ENCODE measurements at regions not wholly inside any gene's neighbourhood (a gene's known extent, or its start where the extent isn't known, plus 50 kb on each side); places are given as distances from the start of the nearest gene placed in this dataset.

DNA sequence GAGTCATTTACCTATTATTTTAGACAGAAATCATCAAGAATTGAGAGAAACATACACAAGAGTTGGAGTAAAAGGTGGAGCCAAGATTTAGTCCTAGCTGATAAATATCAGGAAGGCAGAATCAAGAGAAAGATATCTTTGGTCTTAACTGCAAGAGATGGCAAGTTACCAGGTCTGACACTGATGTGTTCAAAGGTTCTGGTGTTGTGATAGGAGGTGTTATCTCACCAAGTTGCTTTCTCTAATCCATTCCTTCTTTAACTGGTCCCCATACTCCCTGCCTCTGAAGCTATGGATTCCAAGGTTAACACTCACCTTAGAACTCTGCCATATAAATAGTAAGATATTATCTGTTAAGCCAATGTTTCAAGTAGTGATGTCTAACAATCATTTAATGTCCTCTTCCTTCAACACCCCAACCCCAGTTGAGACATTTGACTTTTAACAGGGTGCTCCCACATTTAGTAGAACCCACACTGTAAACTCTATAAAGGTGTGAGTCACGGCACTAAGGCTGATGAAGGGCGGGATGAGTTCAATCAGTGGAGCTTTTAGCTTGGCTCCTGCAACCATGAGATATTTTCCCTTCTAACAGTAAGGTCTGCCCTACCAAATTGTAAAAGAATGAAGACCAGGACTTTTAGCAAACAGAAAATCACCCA lies 333.7 kb downstream of the RND3 start:
- DNase-seq: no peak
- H3K27ac ChIP-seq: no peak overlapping the region
- H3K27me3 ChIP-seq: no peaks in the 10 kb centered on the region
- intact Hi-C loops (cut with DNase I): no loop called here
- no peak overlapping the region for H3K4me3 ChIP-seq
- WGBS, 3 donors: 90 to 94% (median 94%) methylated on average over 2 of the region's 2 CpGs
- H3K36me3 ChIP-seq: no peaks in the 10 kb centered on the region
- H3K4me1 ChIP-seq (ENCODE audit: insufficient read depth): no peaks in the 10 kb centered on the region
- no peaks in the 10 kb centered on the region for H3K9me3 ChIP-seq
- no peak for TF ChIP-seq EP300 (IDR thresholded peaks at IDR 0.05)
- TF ChIP-seq, protein P1, sequence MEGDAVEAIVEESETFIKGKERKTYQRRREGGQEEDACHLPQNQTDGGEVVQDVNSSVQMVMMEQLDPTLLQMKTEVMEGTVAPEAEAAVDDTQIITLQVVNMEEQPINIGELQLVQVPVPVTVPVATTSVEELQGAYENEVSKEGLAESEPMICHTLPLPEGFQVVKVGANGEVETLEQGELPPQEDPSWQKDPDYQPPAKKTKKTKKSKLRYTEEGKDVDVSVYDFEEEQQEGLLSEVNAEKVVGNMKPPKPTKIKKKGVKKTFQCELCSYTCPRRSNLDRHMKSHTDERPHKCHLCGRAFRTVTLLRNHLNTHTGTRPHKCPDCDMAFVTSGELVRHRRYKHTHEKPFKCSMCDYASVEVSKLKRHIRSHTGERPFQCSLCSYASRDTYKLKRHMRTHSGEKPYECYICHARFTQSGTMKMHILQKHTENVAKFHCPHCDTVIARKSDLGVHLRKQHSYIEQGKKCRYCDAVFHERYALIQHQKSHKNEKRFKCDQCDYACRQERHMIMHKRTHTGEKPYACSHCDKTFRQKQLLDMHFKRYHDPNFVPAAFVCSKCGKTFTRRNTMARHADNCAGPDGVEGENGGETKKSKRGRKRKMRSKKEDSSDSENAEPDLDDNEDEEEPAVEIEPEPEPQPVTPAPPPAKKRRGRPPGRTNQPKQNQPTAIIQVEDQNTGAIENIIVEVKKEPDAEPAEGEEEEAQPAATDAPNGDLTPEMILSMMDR (IDR thresholded peaks at IDR 0.05): no peak
- no peak for TF ChIP-seq POLR2A (IDR thresholded peaks at IDR 0.05)

- no peak overlapping the region for H3K27ac ChIP-seq
- WGBS, 3 donors: 92 to 97% (median 92%) methylated on average over 2 of the region's 2 CpGs
- intact Hi-C loops (cut with DNase I): no loop called here
- DNase-seq: no peak
- peaks cover 2% of the 10 kb centered on the region for H3K4me1 ChIP-seq (ENCODE audit: insufficient read depth)
- no peaks in the 10 kb centered on the region for H3K27me3 ChIP-seq
- no peaks in the 10 kb centered on the region for H3K9me3 ChIP-seq
- no peaks in the 10 kb centered on the region for H3K36me3 ChIP-seq
- TF ChIP-seq, protein P1 (IDR thresholded peaks at IDR 0.05): no peak
- TF ChIP-seq POLR2A (IDR thresholded peaks at IDR 0.05): no peak
- no peak for TF ChIP-seq EP300 (IDR thresholded peaks at IDR 0.05)
- H3K4me3 ChIP-seq: no peak overlapping the region
Observed at GRCh38 chr2:150152230-150152629, 335.2 kb downstream of the RND3 start.

DNA sequence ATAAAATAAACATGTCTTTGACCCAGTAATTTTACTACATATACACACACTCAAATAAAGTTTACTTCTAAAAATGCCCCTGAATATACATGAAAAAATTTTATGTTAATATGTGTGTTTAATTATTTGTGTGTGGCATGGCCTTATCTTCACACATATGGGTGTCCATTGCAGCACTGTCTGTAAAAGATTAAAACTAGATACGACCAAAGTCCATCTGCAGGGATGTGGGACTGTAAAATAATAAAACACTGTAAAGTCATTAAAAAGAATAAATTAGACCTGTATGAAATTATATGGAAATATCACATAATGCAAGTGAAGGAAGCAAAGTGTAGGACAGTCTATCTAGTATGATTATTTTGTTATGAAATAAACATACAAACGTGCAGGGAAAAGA lies 337.3 kb downstream of the RND3 start:
- intact Hi-C loops (cut with DNase I): no loop called here
- Histone ChIP-seq H3K27me3 (no peaks in the 10 kb centered on the region), H3K4me1 (ENCODE audit: insufficient read depth) (peaks cover 2% of the 10 kb centered on the region), H3K27ac (no peak overlapping the region), H3K4me3 (no peak overlapping the region), H3K36me3 (no peaks in the 10 kb centered on the region), H3K9me3 (no peaks in the 10 kb centered on the region)
- WGBS, 3 donors: 35 to 43% (median 39%) methylated on average over 2 of the region's 2 CpGs
- no peak for DNase-seq
- no peak for TF ChIP-seq EP300 (IDR thresholded peaks at IDR 0.05)
- TF ChIP-seq, protein P1 (IDR thresholded peaks at IDR 0.05): no peak
- no peak for TF ChIP-seq POLR2A (IDR thresholded peaks at IDR 0.05)

DNA sequence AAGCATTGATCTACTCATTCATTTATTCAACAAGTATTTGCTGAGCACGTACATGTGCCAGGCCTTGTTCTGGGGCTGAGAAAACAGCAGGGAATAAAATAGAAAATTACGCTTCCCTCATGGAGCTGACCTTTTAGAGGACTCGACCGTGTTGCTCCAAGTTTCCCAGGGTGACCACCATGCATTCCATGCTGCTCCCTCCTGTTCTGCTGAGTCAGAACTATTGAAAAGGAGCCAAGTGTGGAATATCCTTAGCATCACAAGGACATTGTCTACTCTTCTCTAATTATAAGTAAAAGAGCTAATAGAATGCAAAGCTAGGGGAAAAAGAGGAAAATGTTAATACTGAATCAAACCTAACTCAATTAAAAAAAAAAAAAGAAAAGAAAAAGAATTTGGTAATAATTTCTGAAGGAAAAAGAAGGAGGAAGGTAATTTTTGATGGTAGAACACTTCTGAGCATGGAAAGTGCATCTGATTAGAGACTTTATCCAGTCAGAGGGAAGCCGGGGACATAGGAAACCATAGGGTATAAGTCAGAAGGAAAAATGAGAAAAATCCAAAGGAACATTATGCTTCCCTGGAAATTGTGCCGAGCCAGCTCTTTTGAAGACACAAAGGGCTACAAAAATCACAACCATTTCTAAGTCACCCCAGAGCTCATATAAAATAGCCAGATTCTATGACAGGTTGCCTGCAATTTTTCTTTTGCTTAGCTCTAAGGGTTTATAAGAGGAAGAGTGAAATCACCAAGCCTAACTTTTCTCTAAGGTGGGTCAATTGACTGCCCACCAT lies 339.4 kb downstream of the RND3 start:
- DNase-seq: no peak
- Histone ChIP-seq H3K27me3 (no peaks in the 10 kb centered on the region), H3K36me3 (no peaks in the 10 kb centered on the region), H3K27ac (no peak overlapping the region), H3K9me3 (no peaks in the 10 kb centered on the region), H3K4me1 (ENCODE audit: insufficient read depth) (peaks cover 2% of the 10 kb centered on the region), H3K4me3 (no peak overlapping the region)
- TF ChIP-seq EP300 (IDR thresholded peaks at IDR 0.05) (no peak), POLR2A (IDR thresholded peaks at IDR 0.05) (no peak)
- TF ChIP-seq, protein P1 (IDR thresholded peaks at IDR 0.05): no peak
- intact Hi-C loops (cut with DNase I): no loop called here
- WGBS, 3 donors: 80 to 87% (median 84%) methylated on average over 6 of the region's 6 CpGs
